ENCODE measurements at regions not wholly inside any gene's neighbourhood (a gene's known extent, or its start where the extent isn't known, plus 50 kb on each side); places are given as distances from the start of the nearest gene placed in this dataset.

DNA sequence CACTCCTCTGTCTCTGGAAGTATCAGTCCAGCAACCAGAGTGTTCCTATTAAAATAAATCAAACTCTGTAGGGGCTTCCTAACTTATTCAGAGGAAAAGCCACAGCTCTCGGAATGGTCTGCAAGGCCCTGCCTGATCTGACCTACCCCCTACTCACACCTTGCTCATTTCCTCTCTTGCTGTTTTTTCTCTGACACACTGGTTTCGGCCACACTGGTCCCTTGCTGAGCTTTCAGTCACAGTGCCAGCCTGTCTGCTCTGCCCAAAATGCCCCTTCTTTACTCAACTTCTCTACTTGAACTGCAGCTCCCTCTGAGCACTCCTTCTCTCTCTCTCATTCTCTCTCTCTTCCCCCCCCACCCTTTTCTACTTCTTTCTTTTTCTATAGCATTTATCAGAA, 430.2 kb downstream of the UTRN start:
- TF ChIP-seq FOXM1 (IDR thresholded peaks at IDR 0.05; ENCODE audit: borderline replicate concordance), result no peak
- TF ChIP-seq ZNF384 (IDR thresholded peaks at IDR 0.05), result no peak
- no peak for TF ChIP-seq BHLHE40 (IDR thresholded peaks at IDR 0.05; ENCODE audit: borderline replicate concordance)
- no peak for TF ChIP-seq TARDBP (IDR thresholded peaks at IDR 0.05)
- no peak for TF ChIP-seq CTBP1 (IDR thresholded peaks at IDR 0.05; ENCODE audit: borderline replicate concordance)
- TF ChIP-seq LEF1 (IDR thresholded peaks at IDR 0.05; ENCODE audit: borderline replicate concordance), result no peak
- no peak for TF ChIP-seq SP1 (IDR thresholded peaks at IDR 0.05)
- no peak for TF ChIP-seq FOXK2 (IDR thresholded peaks at IDR 0.05)
- no peak for TF ChIP-seq FOXA1 (IDR thresholded peaks at IDR 0.05)
- TF ChIP-seq ARNT (IDR thresholded peaks at IDR 0.05), result no peak
- no peak for TF ChIP-seq NFRKB (IDR thresholded peaks at IDR 0.05)
- no peak for TF ChIP-seq HDGF (IDR thresholded peaks at IDR 0.05; ENCODE audit: borderline replicate concordance)
